Thyroid gland (tissue), 4 donors: ENCODE measurements at regions not wholly inside any gene's neighbourhood (a gene's known extent, or its start where the extent isn't known, plus 50 kb on each side); places are given as distances from the start of the nearest gene placed in this dataset.

ENCODE experiments used
- POLR2A ChIP-seq, 2 donors: fragments of 450-650 bp; IDR thresholded peaks; one replicate each; pipeline ENCODE4 v1.6.1; 2017; ENCODE audit warnings: antibody characterized with exemption in 2 of 2, mild to moderate bottlenecking in 2 of 2, moderate library complexity in 1 of 2
- TF ChIP-seq, protein P1 (sequence below), 6 experiments: fragments of 200-600 bp in 3 of 6; fragments of 450-650 bp in 3 of 6; sonication (generic) in 3 of 6; IDR thresholded peaks; one replicate each; pipeline ENCODE4 v1.5.1; 2016 to 2019; ENCODE audit warnings: antibody characterized with exemption in 6 of 6, mild to moderate bottlenecking in 2 of 6, inconsistent platforms in 1 of 6, moderate library complexity in 1 of 6

GRCh38 chr22:49575703-49576081 is 252.0 kb downstream of the BRD1 start:
- TF ChIP-seq, protein P1, sequence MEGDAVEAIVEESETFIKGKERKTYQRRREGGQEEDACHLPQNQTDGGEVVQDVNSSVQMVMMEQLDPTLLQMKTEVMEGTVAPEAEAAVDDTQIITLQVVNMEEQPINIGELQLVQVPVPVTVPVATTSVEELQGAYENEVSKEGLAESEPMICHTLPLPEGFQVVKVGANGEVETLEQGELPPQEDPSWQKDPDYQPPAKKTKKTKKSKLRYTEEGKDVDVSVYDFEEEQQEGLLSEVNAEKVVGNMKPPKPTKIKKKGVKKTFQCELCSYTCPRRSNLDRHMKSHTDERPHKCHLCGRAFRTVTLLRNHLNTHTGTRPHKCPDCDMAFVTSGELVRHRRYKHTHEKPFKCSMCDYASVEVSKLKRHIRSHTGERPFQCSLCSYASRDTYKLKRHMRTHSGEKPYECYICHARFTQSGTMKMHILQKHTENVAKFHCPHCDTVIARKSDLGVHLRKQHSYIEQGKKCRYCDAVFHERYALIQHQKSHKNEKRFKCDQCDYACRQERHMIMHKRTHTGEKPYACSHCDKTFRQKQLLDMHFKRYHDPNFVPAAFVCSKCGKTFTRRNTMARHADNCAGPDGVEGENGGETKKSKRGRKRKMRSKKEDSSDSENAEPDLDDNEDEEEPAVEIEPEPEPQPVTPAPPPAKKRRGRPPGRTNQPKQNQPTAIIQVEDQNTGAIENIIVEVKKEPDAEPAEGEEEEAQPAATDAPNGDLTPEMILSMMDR (IDR thresholded peaks at IDR 0.05): no peak
- no peak for TF ChIP-seq POLR2A (IDR thresholded peaks at IDR 0.05)
